ENCODE measurements at regions not wholly inside any gene's neighbourhood (a gene's known extent, or its start where the extent isn't known, plus 50 kb on each side); places are given as distances from the start of the nearest gene placed in this dataset.

DNA sequence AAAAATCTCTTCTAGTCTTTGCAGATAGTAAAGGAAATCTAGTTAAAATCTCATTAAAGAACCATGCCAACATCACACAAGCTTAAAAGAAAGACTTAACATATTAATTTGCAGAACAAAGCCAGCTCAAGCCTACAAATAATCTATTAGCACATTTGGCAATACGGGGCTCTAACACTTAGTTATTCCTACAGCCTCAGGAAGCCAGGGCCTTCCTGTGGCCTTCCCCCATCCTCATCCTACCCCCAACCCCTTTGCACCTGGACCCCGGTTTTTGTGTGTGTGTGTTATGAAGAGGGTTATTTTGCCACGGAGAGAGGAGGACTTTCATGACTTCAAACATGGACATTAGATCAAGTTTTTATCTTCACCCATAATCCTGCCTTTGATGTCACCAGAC, 64.6 kb downstream of the FOXB2 start:
- no peaks in the 10 kb centered on the region for H3K9me3 Mint-ChIP-seq (ENCODE audit: low read depth)
- no peaks in the 10 kb centered on the region for H3K36me3 Mint-ChIP-seq
- H3K27me3 Mint-ChIP-seq, result peaks cover 27% of the 10 kb centered on the region
- H3K4me1 Mint-ChIP-seq, result peaks cover 6% of the 10 kb centered on the region
- no peak overlapping the region for H3K4me3 Mint-ChIP-seq
- no peak for ATAC-seq
- H3K27ac Mint-ChIP-seq, result no peak overlapping the region
- CTCF ChIA-PET, result no interaction called here
- no peak for DNase-seq

DNA sequence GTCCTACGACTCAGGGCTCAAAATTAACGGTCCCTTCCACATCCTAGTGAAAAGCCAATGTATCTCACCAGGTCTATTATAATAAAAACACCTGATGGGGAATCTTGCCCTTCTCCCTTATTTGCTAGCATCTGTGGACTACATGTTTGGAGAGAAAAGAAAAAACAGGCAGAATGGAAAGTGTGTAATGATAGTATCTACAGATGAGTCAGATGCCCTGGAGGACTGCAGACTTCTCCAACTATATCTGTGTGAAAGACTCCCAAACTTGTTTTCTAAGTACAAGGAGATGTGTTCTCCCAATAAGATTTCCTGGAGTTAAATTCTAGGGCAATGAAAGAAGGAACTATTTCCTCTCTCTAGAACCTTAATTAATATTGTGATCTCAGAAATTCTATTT, 66.0 kb downstream of the FOXB2 start:
- Mint-ChIP-seq H3K27me3 (peaks cover 21% of the 10 kb centered on the region), H3K9me3 (ENCODE audit: low read depth) (no peaks in the 10 kb centered on the region), H3K27ac (no peak overlapping the region), H3K36me3 (no peaks in the 10 kb centered on the region), H3K4me3 (no peak overlapping the region), H3K4me1 (peaks cover 4% of the 10 kb centered on the region)
- ATAC-seq (no peak), DNase-seq (no peak)
- CTCF ChIA-PET, result no interaction called here

DNA sequence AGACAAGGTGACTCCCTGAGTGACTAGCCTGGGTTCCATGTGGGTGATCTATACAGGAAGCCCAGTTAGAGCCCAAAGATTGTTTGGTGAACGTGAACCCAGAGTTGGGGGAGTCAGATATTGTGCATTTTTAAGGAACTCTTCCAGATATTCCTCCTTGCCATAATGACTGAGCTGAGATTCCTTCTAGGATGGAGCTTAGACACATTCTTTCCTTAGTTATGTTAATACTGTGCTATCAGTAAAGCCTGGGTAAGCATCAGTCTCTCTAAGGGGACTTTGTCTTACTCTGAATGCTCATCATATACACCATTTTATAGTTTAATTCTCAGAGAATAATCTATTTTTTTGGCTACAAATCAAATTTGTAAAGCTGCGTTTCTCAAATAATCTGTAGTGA, 68.1 kb downstream of the FOXB2 start:
- no peaks in the 10 kb centered on the region for H3K9me3 Mint-ChIP-seq (ENCODE audit: low read depth)
- H3K4me3 Mint-ChIP-seq, result no peak overlapping the region
- H3K27me3 Mint-ChIP-seq, result peaks cover 21% of the 10 kb centered on the region
- no peak for ATAC-seq
- H3K27ac Mint-ChIP-seq, result no peak overlapping the region
- DNase-seq, result no peak
- CTCF ChIA-PET, result no interaction called here
- no peaks in the 10 kb centered on the region for H3K36me3 Mint-ChIP-seq
- no peaks in the 10 kb centered on the region for H3K4me1 Mint-ChIP-seq

DNA sequence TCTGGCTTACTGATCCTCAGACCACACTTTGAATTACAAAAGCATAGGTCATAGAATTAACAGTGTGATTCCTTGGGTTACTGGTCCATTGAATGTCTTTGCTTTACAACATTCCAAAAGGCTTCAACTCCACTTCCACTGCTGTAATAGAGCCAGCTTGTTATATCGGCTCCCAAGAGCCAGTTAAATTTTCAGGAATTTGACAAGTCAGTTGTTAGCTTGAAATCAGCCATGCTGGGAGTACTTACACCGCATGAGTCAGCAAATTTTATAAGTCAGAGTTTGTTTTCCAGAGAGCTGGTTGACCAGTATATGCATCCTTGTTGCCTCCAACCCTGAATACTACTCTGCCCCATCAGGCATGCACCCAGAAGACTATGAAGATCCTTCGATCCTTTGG, 73.1 kb downstream of the FOXB2 start:
- CTCF ChIA-PET, result no interaction called here
- Mint-ChIP-seq H3K36me3 (no peaks in the 10 kb centered on the region), H3K4me1 (no peaks in the 10 kb centered on the region), H3K4me3 (no peak overlapping the region), H3K27me3 (no peaks in the 10 kb centered on the region), H3K9me3 (ENCODE audit: low read depth) (no peaks in the 10 kb centered on the region), H3K27ac (no peak overlapping the region)
- ATAC-seq, result no peak
- DNase-seq, result no peak

DNA sequence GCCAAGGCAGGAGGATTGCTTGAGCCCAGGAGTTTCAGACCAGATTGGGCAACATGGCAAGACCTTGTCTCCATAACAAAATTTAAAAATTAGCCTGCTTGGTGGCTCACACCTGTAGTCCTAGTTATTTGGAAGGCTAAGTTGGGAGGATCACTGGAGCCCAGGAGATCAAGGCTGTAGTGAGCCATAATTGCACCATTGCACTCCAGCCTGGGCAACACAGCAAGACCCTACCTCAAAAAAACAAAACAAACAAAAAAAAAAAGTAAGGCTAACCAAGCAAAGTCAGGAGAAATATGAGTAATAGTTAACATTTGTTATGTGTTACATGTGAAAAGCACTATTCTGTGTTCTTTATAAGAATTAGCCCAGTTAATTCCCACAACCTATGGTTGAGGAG, 74.7 kb downstream of the FOXB2 start:
- CTCF ChIA-PET, result no interaction called here
- DNase-seq (no peak), ATAC-seq (no peak)

DNA sequence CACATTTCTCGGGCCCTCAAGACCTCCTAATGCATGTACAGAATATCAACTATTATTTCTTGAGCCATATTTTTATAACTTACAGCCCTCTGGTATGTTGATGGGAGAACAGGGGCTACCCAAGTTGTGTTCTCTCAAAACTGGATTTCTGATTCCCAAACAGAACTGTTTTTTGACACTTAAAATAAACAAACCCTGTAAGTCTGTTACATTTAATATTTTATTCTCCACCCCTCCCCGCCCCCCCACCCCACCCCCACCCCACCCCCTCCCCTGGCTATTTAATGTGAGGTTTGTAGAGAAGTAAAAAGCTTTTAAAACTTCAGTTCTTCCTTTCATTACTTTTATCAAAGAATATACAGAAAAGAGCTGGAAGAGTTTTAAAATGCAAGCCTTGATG, 77.9 kb downstream of the FOXB2 start:
- ATAC-seq (no peak), DNase-seq (no peak)
- H3K36me3 Mint-ChIP-seq, result no peaks in the 10 kb centered on the region
- no peak overlapping the region for H3K4me3 Mint-ChIP-seq
- CTCF ChIA-PET, result interaction anchor here (0.5 kb wide), 1 partner anchor 362 kb away, joined by 3 read pairs; no protein-coding TSS in a partner anchor
- no peaks in the 10 kb centered on the region for H3K4me1 Mint-ChIP-seq
- no peak overlapping the region for H3K27ac Mint-ChIP-seq
- peaks cover 6% of the 10 kb centered on the region for H3K27me3 Mint-ChIP-seq
- H3K9me3 Mint-ChIP-seq (ENCODE audit: low read depth), result no peaks in the 10 kb centered on the region

More for the DNA sequence above, 74.7 kb downstream of the FOXB2 start:
- Mint-ChIP-seq H3K36me3 (no peaks in the 10 kb centered on the region), H3K4me3 (no peak overlapping the region), H3K27ac (no peak overlapping the region), H3K9me3 (ENCODE audit: low read depth) (no peaks in the 10 kb centered on the region), H3K27me3 (peaks cover 3% of the 10 kb centered on the region), H3K4me1 (no peaks in the 10 kb centered on the region)

DNA sequence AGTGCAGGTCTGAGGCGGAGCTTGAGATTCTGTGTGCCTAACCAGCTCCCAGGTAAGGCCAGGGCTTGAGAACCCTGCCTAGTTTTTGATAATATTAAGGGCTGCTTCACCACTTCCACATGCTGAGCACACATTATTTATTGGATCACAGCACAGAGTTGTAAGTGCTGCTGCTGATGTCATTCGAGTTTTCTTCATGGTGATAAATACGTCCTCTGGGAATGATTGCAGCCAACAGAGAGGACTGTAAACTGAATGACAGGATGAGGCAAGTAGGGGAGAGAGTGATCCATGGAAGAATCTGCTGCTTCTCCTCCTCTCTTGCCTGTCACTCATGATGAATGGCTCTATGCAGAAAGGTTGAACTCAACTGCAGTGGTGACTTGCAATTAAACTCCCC, 77.9 kb upstream of the VPS13A start:
- CTCF ChIA-PET, result no interaction called here
- no peaks in the 10 kb centered on the region for H3K4me1 Mint-ChIP-seq
- no peaks in the 10 kb centered on the region for H3K36me3 Mint-ChIP-seq
- H3K4me3 Mint-ChIP-seq, result no peak overlapping the region
- no peak for ATAC-seq
- H3K27ac Mint-ChIP-seq, result no peak overlapping the region
- peaks cover 8% of the 10 kb centered on the region for H3K27me3 Mint-ChIP-seq
- no peaks in the 10 kb centered on the region for H3K9me3 Mint-ChIP-seq (ENCODE audit: low read depth)
- DNase-seq, result no peak

DNA sequence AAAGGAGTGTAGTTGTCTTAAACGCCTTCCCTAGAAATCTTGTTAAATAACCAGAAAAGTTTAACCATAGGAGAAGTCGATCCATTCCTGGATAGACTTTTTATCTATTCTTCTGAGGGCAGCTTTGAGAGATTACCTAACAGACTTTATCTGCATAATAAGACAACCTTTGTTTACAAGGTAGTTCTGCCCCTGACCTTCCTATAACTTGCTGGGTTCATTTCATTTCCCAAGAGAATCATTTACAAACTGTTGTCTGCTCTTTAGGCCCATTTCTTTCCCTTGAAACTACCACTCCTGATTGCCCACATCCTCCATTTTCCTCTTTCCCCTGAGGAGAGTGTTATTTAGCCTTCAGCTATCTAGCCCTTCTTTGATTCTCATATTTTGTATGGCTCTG, 65.9 kb upstream of the VPS13A start:
- DNase-seq (no peak), ATAC-seq (no peak)
- H3K27ac Mint-ChIP-seq, result no peak overlapping the region
- H3K36me3 Mint-ChIP-seq, result no peaks in the 10 kb centered on the region
- CTCF ChIA-PET, result no interaction called here
- no peak overlapping the region for H3K4me3 Mint-ChIP-seq
- H3K27me3 Mint-ChIP-seq, result peaks cover 7% of the 10 kb centered on the region
- no peaks in the 10 kb centered on the region for H3K9me3 Mint-ChIP-seq (ENCODE audit: low read depth)
- H3K4me1 Mint-ChIP-seq, result no peaks in the 10 kb centered on the region

DNA sequence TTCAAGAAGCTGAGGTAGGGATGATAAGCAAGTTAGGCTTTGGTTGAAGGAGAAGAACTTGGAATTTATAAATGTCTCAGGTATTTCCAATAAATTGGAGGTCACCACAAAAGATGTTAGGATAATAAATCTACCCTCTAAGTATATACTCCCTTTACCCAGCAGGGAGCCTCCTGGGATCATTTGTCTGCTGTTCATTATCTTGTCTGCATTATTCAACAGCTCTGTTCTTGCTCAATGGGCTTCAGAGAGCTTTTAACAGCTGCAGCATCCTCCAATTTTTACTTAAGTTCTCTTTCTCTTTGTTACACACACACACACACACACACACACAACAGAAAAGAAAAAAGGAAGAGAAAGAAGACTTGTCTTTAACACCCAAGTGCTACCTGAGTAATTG, 51.7 kb upstream of the VPS13A start:
- CTCF ChIA-PET, result interaction anchor here (0.5 kb wide), 1 partner anchor 533 kb away, joined by 3 read pairs; no protein-coding TSS in a partner anchor
- H3K36me3 Mint-ChIP-seq, result no peaks in the 10 kb centered on the region

DNA sequence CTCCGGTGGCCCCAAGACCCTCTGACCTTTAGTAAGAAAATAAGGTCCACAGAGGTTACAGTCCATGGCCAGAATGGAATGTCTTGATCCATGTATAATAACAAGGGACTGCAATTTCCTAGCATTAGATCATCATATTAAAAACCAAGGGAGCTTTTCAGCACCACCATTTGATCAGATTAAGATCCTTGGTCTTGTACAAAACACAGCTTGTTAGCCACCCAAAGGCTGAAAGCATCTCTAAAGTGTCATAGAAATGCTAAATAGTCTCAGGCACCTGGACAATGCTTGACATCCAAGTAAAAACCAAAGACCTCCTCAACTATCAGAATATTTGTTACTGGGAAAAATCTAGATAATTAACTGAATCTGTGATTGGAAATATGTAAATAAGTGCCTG, 50.3 kb upstream of the VPS13A start:
- Mint-ChIP-seq H3K36me3 (no peaks in the 10 kb centered on the region), H3K9me3 (ENCODE audit: low read depth) (no peaks in the 10 kb centered on the region), H3K27ac (no peak overlapping the region), H3K4me3 (no peak overlapping the region), H3K27me3 (peaks cover 30% of the 10 kb centered on the region), H3K4me1 (no peaks in the 10 kb centered on the region)
- ATAC-seq (no peak), DNase-seq (no peak)
- CTCF ChIA-PET, result no interaction called here

More for the DNA sequence above, 51.7 kb upstream of the VPS13A start:
- ATAC-seq (no peak), DNase-seq (no peak)
- Mint-ChIP-seq H3K4me3 (no peak overlapping the region), H3K27me3 (peaks cover 25% of the 10 kb centered on the region), H3K9me3 (ENCODE audit: low read depth) (no peaks in the 10 kb centered on the region), H3K27ac (no peak overlapping the region), H3K4me1 (no peaks in the 10 kb centered on the region)

Measured in activated CD8-positive, alpha-beta memory T cell treated with anti-CD3 and anti-CD28 coated beads, Interleukin-2, amount 10 ng/mL, durations not matched to agents 7 days and 5 days (primary cell).